ENCODE measurements at regions not wholly inside any gene's neighbourhood (a gene's known extent, or its start where the extent isn't known, plus 50 kb on each side); places are given as distances from the start of the nearest gene placed in this dataset.
"Not testable (repeated sequence)": the region's sequence is repeated elsewhere in the genome, so short reads cannot be mapped to it uniquely, and the experiment has no call there.

DNA sequence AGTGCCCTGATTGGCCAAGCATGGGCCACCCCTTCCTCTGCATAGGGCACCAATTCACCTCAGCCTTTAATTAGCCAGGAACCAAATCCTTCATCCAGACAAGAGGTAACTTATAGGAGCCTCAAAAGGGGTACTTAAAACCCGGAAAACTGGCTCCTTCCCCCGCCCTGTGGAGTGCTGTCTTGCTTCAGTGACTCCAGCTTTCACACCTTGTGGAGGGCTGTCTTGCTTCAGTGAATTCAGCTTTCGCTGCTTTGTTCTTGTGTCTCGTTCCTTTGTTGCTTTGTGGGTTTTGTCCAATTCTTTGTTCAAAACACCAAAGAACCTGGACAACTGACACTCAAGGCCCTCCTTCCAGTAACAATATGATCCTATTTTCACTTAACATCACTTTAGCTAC lies 82.2 kb upstream of the FRG1 start:
- Histone ChIP-seq H3K4me1 (no peaks in the 10 kb centered on the region), H3K36me3 (replicated peaks) (no peaks in the 10 kb centered on the region), H3K4me3 (no peak overlapping the region), H3K9me3 (no peaks in the 10 kb centered on the region; the same call in 1 of the 2 replicates), H3K27me3 (ENCODE audit: low read depth) (no peaks in the 10 kb centered on the region)
- DNase-seq (ENCODE audit: low spot score in 2 of 2): no peak
- in situ Hi-C loops (cut with MboI; ENCODE audit: low sequenced_read_pairs): no loop called here

DNA sequence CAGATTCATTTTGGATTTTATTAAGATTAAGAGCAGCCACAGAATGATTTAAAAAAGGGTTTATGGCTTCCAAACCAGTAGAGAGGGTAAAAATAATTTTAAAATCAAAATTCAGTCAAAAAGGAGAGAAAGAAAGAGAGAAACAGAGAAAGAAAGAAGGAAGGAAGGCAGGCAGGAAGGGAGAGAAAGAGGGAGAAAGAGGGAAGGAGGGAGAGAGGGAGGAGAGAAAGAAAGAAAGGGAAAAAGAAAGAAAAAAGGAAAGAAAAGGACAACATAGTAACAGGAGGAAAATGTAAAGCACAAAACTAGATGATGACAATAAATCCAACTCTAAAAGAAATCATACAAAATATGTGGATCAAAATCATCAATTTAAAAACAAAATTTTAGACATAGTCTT lies 79.6 kb upstream of the FRG1 start:
- in situ Hi-C loops (cut with MboI; ENCODE audit: low sequenced_read_pairs): no loop called here

DNA sequence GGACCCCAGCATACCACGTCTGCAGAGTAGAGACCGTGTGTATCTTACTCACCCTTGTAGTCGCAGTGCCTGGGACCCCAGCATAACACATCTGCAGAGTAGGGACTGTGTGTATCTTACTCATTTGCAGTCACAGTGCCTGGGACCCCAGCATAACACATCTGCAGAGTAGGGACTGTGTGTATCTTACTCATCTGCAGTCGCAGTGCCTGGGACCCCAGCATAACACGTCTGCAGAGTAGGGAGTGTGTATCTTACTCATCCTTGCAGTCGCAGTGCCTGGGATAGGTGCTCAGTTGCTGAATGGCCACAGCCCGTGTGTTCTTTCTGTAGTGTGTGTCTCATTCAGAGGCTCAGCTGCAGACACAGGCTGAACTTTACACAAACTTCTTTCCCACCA lies 71.4 kb upstream of the FRG1 start:
- H3K4me1 ChIP-seq: no peaks in the 10 kb centered on the region
- H3K27me3 ChIP-seq (ENCODE audit: low read depth): no peaks in the 10 kb centered on the region
- in situ Hi-C loops (cut with MboI; ENCODE audit: low sequenced_read_pairs): no loop called here
- no peaks in the 10 kb centered on the region for H3K36me3 ChIP-seq (replicated peaks)
- H3K4me3 ChIP-seq: no peak overlapping the region
- DNase-seq (ENCODE audit: low spot score in 2 of 2): no peak
- no peaks in the 10 kb centered on the region for H3K9me3 ChIP-seq

More for the DNA sequence above, 79.6 kb upstream of the FRG1 start:
- no peak overlapping the region for H3K4me3 ChIP-seq
- H3K9me3 ChIP-seq: no peaks in the 10 kb centered on the region
- H3K36me3 ChIP-seq (replicated peaks): no peaks in the 10 kb centered on the region
- no peaks in the 10 kb centered on the region for H3K4me1 ChIP-seq
- no peak for DNase-seq (ENCODE audit: low spot score in 2 of 2)
- no peaks in the 10 kb centered on the region for H3K27me3 ChIP-seq (ENCODE audit: low read depth)

DNA sequence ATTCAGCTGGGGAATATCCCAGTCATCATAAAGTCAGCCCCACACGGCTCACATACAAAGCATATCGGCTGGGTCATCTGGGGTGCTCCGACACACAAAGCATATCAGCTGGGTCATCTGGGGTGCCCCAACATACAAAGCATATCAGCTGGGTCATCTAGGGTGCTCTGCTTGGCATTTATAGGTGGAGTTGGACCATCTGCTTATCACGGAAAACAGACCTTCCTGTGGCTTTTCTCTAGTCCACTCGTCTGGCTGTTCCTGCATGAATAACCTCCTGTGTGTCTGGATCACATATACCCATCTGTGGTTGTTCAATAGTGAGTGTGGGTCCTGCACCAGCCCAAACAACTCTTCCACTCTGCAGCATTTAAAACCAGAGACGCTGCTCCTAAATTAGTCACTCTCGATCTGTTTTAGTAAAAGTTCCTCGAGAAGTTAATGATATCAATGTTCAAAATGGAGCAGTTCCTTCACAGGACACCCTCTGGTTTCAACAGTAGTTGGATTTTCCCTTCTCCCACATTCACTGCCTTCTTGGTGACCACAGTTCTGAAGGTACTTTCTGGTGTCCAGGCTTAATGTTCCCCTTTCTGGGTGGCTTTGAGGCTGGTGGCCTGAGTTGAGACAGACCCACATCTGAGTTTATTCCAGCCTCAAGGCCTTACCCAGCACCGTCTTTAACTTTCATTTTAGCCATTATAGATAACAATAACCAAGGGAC lies 70.0 kb upstream of the FRG1 start:
- no peak for DNase-seq (ENCODE audit: low spot score in 2 of 2)
- H3K36me3 ChIP-seq (replicated peaks): no peaks in the 10 kb centered on the region
- H3K4me1 ChIP-seq: no peaks in the 10 kb centered on the region
- in situ Hi-C loops (cut with MboI; ENCODE audit: low sequenced_read_pairs): no loop called here
- no peaks in the 10 kb centered on the region for H3K27me3 ChIP-seq (ENCODE audit: low read depth)
- H3K4me3 ChIP-seq: no peak overlapping the region
- no peaks in the 10 kb centered on the region for H3K9me3 ChIP-seq

DNA sequence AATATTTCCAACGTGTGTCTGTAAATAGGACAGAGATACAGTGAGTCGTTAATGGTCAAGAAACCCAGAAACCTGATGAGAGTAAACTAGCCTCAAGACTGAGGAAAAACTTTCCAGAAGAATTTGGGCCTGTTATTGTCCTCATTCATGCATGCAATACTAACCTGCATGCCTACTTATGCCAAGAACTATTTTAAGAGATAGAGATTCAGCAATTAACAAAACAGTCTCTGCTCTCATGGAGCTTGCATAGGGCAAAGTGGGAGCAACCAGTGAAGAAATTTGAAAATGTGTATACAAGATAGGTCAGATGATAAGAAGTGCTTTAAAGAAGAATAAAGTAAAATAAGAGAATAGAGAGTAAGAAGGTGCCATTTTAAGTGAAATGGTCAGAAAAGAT lies 66.1 kb upstream of the FRG1 start:
- no peaks in the 10 kb centered on the region for H3K36me3 ChIP-seq (replicated peaks)
- H3K4me1 ChIP-seq: no peaks in the 10 kb centered on the region
- no peak for DNase-seq (ENCODE audit: low spot score in 2 of 2)
- H3K4me3 ChIP-seq: no peak overlapping the region
- no peaks in the 10 kb centered on the region for H3K27me3 ChIP-seq (ENCODE audit: low read depth)
- in situ Hi-C loops (cut with MboI; ENCODE audit: low sequenced_read_pairs): no loop called here
- H3K9me3 ChIP-seq: no peaks in the 10 kb centered on the region

DNA sequence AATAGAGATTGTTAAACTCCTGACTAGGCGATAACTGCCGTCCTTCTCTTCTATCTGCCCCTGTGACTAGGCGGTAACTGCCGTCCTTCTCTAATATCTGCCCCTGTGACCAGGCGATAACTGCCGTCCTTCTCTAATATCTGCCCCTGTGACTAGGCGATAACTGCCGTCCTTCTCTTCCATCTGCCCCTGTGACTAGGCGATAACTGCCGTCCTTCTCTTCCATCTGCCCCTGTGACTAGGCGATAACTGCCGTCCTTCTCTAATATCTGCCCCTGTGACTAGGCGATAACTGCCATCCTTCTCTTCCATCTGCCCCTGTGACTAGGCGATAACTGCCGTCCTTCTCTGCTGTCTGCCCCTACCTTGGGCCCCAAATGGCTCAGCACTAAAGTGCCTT lies 59.5 kb upstream of the FRG1 start:
- in situ Hi-C loops (cut with MboI; ENCODE audit: low sequenced_read_pairs); H3K9me3 ChIP-seq; H3K27me3 ChIP-seq (ENCODE audit: low read depth); H3K36me3 ChIP-seq (replicated peaks); H3K4me3 ChIP-seq; H3K4me1 ChIP-seq: not testable (repeated sequence)
- DNase-seq (ENCODE audit: low spot score in 2 of 2): peak in 1 of 2 experiments; percentile 12

DNA sequence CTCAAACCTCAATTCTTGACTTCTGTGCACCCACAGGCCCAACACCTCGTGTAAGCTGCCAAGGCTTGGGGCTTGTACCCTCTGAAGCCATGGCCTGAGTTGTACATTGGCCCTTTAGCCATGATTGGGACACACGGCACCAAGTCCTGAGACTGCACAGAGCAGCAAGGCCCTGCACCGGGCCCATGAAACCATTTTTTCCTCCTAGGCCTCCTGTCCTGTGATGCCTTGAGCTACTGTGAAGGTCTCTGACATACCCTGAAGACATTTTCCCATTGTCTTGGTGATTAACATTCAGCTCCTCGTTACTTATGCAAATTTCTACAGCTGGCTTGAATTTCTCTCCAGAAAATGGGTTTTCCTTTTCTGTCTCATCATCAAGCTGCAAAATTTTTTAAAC lies 52.3 kb upstream of the FRG1 start:
- in situ Hi-C loops (cut with MboI; ENCODE audit: low sequenced_read_pairs); H3K4me1 ChIP-seq; H3K9me3 ChIP-seq: not testable (repeated sequence)

More for the DNA sequence above, 52.3 kb upstream of the FRG1 start:
- H3K27me3 ChIP-seq (ENCODE audit: low read depth); H3K4me3 ChIP-seq; H3K36me3 ChIP-seq (replicated peaks); DNase-seq (ENCODE audit: low spot score in 2 of 2): not testable (repeated sequence)
